ENCODE measurements at regions not wholly inside any gene's neighbourhood (a gene's known extent, or its start where the extent isn't known, plus 50 kb on each side); places are given as distances from the start of the nearest gene placed in this dataset.

DNA sequence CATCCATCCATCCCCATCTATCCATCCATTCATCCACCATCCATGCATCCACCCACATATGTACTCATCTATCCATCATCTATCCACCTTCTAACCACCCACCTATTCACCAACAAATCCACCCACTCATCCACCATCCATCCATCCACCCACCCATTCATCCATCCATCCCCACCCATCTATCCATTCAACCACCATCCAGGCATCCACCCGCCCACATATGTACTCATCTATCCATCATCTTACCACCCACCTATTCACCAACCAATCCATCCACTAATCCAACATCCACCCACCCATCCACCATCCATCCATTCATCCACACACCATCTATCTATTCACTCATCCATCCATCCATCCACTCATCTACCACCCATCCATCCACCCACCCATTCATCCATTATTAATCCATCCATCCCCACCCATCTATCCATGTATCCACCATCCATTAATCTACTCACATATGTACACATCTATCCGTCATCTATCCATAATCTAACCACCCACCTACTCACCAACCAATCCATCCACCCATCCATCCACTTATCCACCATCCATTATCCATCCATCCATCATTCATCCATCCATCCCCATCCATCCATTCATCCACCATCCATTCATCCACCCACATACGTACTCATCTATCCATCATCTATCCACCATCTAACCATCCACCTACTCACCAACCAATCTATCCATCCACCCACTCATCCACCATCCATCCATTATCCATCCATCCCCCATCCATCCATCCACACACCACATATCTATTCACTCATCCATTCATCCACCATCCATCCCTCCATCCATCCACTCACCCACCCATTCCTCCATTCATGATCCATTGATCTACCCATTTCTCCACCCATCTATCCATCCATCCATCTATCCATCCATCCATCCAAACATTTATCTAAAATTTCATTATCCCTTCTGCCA is 940.0 kb downstream of the BRD1 start:
- H3K4me1 Mint-ChIP-seq (ENCODE audit: low read depth), result no peaks in the 10 kb centered on the region
- H3K9me3 Mint-ChIP-seq, result no peaks in the 10 kb centered on the region
- no peaks in the 10 kb centered on the region for H3K36me3 Mint-ChIP-seq (ENCODE audit: low read depth)
- intact Hi-C loops (cut with micrococcal nuclease), result no loop called here
- no peak for DNase-seq
- CTCF ChIA-PET, result no interaction called here
- no peak overlapping the region for H3K27ac Mint-ChIP-seq
- no peak overlapping the region for H3K4me3 Mint-ChIP-seq
- H3K27me3 Mint-ChIP-seq (ENCODE audit: low read depth), result peaks cover 32% of the 10 kb centered on the region

DNA sequence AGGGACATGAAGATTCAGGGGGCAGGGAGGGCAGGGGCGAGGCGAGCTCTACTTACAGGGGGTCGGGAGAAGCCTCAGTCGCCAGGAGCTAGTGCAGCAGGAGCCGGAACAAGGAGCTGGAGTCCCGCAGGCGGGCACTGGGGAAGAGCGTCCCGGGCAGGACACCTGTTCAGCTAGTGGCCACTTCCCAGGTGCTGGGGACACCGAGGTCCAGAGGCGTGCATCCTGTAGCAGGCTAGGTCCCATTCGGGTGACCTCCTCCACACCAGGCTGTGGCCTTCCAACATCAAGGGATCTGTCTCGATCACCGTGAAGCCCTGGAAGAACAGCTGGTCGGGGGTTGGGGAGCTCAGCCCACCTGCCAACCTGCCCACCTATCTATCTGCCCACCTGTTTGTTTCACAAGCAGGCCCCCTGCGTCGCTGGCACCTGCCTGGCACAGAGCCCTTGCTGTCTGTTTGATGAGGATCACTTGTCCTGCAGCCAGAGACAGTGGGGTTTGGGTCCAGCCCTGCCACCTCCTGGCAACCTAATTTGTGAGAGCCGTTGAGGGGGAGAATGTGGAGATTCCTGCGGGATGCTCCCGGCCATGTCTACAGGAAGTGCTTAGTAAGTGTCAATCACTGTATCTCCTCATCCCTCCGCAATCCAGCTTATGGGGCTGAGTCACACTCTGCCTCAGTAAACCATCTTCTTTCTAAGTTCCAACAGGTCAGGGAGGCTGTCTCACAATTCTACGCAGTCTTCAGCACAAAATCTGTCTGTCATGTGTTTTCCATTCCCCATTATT is 940.9 kb downstream of the BRD1 start:
- H3K9me3 Mint-ChIP-seq, result no peaks in the 10 kb centered on the region
- no peaks in the 10 kb centered on the region for H3K4me1 Mint-ChIP-seq (ENCODE audit: low read depth)
- no peak overlapping the region for H3K4me3 Mint-ChIP-seq
- H3K27ac Mint-ChIP-seq, result no peak overlapping the region
- intact Hi-C loops (cut with micrococcal nuclease), result no loop called here
- CTCF ChIA-PET, result no interaction called here
- H3K27me3 Mint-ChIP-seq (ENCODE audit: low read depth), result peaks cover 26% of the 10 kb centered on the region
- H3K36me3 Mint-ChIP-seq (ENCODE audit: low read depth), result no peaks in the 10 kb centered on the region
- DNase-seq, result no peak

DNA sequence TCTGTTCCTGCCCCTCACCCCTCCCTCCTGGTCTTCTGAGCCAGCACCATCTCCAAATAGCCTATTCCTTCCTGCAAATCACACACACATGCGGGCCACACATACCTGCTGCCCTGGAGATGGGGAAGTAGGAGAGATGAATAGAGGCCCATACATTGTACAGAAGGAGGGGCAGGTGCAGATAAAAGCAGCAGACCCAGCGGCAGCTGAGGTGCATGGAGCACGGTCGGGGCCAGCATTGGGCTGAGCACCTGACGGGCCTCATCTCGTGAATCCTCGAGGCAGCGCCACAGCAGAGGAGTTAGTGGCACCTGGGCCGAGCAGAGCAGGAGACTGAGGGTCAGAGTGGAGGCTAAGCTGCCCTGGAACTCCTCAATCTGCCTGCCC is 941.8 kb downstream of the BRD1 start:
- CTCF ChIA-PET, result no interaction called here
- DNase-seq, result no peak
- Mint-ChIP-seq H3K36me3 (ENCODE audit: low read depth) (no peaks in the 10 kb centered on the region), H3K27ac (no peak overlapping the region), H3K27me3 (ENCODE audit: low read depth) (peaks cover 20% of the 10 kb centered on the region), H3K4me3 (no peak overlapping the region), H3K4me1 (ENCODE audit: low read depth) (no peaks in the 10 kb centered on the region), H3K9me3 (no peaks in the 10 kb centered on the region)
- intact Hi-C loops (cut with micrococcal nuclease), result no loop called here

DNA sequence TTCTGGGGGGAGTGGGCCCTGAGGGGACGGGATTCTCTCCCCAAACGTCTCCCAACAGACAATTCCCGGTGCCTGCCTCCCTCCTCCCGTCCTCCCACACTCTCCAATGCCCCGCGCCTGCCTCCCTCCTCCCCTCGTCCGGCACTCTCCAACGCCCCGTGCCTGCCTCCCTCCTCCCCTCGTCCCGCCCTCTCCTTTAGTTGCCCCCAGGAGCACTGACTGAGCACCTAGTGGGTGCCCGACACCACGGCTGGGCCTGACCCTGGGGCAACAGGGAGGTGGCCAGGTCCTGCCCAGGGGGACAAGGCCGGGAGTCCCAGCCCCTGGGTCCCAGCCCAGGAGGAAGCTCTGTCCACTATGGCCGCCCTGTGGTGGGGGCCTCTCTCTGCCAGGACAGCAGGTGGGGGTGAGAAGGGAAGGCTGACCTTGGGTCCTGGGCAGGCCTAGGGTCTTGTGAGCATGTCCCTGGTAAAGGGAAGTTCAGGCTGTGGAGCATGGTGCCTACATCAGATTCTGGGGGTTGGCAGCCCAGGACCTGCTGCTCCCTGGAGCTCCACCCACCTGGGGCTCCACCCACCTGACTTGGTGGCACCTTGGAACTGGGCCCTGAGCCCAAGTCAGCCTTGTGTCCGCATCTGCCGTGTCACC is 942.3 kb downstream of the BRD1 start:
- no peak for DNase-seq
- Mint-ChIP-seq H3K27ac (no peak overlapping the region), H3K36me3 (ENCODE audit: low read depth) (no peaks in the 10 kb centered on the region), H3K27me3 (ENCODE audit: low read depth) (peaks cover 17% of the 10 kb centered on the region), H3K4me1 (ENCODE audit: low read depth) (no peaks in the 10 kb centered on the region), H3K9me3 (no peaks in the 10 kb centered on the region), H3K4me3 (no peak overlapping the region)
- intact Hi-C loops (cut with micrococcal nuclease), result no loop called here
- CTCF ChIA-PET, result no interaction called here

DNA sequence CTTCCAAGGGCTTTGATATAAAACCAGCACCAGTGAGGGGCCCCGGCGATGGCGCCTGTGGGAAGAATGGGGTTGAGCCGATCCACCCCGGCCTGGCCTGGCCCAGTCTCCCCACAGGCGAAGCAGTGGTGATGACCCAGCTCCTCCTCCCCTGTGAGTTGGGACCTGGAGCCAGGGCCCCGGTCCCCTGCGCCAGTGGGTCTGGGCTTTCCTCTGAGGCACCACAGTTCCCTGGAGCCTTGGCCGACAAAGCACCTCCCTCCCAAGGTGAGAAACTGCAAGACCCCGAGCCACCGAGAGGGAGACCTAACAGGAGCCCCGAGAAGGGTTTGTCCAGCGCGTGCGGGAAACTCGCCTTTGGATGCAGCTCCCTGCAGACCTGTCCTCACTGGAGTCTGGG is 942.9 kb downstream of the BRD1 start:
- no peak for DNase-seq
- CTCF ChIA-PET, result no interaction called here
- H3K27ac Mint-ChIP-seq, result no peak overlapping the region

DNA sequence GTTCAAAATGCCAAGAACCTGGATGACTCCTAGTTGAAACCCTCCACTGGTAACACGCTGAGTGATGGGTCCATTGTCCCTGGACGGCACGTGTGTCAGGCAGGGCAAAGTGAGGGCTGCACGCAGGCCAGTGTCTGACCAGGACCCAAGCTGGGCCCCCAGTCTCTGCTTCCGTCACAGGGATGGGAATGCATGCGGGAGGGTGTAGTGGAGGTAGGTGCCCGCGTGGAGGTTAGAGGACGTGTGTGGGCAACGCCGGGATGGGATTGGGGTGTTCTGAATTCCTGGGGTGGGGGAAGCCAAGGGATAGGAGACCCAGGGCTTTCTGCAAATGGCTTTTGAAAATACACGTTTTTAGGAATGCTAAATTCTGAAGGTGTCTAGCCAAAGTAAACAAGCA is 943.3 kb downstream of the BRD1 start:
- Mint-ChIP-seq H3K27ac (no peak overlapping the region), H3K4me1 (ENCODE audit: low read depth) (no peaks in the 10 kb centered on the region), H3K4me3 (no peak overlapping the region), H3K9me3 (no peaks in the 10 kb centered on the region), H3K27me3 (ENCODE audit: low read depth) (peaks cover 14% of the 10 kb centered on the region), H3K36me3 (ENCODE audit: low read depth) (no peaks in the 10 kb centered on the region)
- intact Hi-C loops (cut with micrococcal nuclease), result no loop called here
- DNase-seq, result no peak
- CTCF ChIA-PET, result no interaction called here

More for the DNA sequence above, 942.9 kb downstream of the BRD1 start:
- no peaks in the 10 kb centered on the region for H3K9me3 Mint-ChIP-seq
- H3K4me3 Mint-ChIP-seq, result no peak overlapping the region
- H3K27me3 Mint-ChIP-seq (ENCODE audit: low read depth), result peaks cover 15% of the 10 kb centered on the region
- H3K36me3 Mint-ChIP-seq (ENCODE audit: low read depth), result no peaks in the 10 kb centered on the region
- H3K4me1 Mint-ChIP-seq (ENCODE audit: low read depth), result no peaks in the 10 kb centered on the region
- intact Hi-C loops (cut with micrococcal nuclease), result no loop called here

DNA sequence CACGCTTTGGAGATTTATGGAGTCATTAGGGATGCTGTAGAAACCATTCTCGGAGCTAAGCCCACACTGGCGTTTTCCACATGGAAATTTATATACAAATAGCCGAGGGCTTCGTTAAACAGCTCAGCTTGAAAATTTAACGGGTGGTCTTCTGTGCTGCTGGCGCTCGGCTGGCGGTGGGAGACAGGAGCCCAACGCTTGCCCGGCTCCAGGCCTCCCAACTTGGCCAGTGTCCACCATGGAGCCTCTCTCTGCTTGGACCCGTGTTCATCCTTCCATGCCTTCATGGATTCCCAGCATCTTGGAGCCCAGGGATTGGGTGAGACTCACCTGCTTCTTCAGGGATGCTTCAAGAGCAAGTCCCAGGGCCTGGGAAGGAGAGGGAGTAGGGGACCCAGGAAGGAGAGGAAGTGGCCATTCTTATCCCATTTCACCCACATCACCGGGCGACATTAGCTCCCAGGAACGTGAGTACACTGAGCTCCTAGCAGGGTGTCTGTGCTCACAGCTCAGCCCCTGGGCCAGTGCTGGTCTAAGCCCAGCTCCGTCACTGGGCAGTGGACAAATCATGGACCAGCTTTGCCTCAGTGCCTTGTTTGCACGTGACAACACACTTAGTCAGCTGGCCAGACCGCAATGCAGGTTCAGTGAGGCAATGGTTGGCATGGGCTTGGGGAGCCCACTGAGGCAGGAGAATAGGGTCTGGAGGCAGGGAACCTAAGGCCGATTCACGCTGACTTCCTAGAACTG is 944.3 kb downstream of the BRD1 start:
- CTCF ChIA-PET, result no interaction called here
- Mint-ChIP-seq H3K4me1 (ENCODE audit: low read depth) (no peaks in the 10 kb centered on the region), H3K27me3 (ENCODE audit: low read depth) (peaks cover 13% of the 10 kb centered on the region), H3K4me3 (no peak overlapping the region), H3K9me3 (no peaks in the 10 kb centered on the region), H3K27ac (no peak overlapping the region), H3K36me3 (ENCODE audit: low read depth) (no peaks in the 10 kb centered on the region)
- DNase-seq, result no peak
- intact Hi-C loops (cut with micrococcal nuclease), result no loop called here

DNA sequence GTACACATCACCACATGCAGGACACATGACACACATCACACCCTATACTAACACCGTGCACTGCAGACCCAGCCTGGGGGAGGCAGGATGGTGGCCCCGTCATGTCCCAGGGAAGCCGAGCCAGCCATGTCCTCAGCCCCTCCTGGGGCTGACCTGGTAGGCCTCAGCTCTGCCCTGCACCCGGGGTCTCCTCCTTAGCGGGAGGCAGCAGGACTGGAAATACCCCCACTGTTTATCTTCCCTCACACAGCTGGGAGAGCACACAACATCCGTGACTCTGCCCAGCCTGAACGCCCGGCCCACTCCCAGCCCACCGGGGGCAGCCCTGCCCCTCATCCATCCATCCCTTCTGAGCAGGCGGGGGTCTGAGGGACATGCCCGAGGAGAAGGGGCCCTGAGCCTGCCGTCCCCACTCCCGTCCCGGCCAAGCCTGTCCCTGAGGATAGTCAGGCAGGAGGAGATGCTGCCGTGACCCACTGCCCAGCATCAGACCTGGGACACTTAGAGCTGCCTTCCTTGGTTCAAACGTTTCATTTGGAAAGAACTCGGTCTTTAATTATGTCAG is 945.0 kb downstream of the BRD1 start:
- Mint-ChIP-seq H3K36me3 (ENCODE audit: low read depth) (no peaks in the 10 kb centered on the region), H3K9me3 (no peaks in the 10 kb centered on the region), H3K4me3 (no peak overlapping the region), H3K4me1 (ENCODE audit: low read depth) (no peaks in the 10 kb centered on the region), H3K27me3 (ENCODE audit: low read depth) (peaks cover 14% of the 10 kb centered on the region), H3K27ac (no peak overlapping the region)
- intact Hi-C loops (cut with micrococcal nuclease), result no loop called here
- no peak for DNase-seq
- CTCF ChIA-PET, result no interaction called here

DNA sequence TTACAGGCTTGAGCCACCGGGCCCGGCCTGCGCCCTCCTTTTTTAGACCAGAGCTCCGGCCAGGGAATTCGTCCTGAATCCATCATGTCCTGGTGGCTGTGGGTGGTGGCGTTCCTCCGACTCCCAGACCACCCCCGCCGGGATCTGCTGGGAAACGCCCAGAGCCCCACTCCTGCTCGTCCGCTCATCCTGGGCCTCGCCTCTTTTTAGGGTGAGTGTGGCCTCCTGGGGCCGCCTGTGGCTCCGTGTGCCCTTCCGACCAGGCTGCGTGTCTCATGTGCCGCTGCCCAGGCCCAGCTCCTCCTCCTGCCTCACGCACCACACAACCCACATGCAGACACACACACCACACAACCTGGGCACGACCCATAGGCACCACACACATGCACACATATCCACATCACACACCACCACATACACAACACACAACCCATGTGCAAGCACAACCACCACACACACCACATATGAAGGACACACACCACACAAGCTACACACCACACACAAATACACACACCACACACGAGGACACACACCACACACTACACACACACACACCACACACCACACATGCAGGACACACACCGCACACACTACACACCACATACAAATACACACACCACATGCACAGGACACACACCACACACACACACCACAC is 946.2 kb downstream of the BRD1 start:
- DNase-seq, result no peak
- no peaks in the 10 kb centered on the region for H3K4me1 Mint-ChIP-seq (ENCODE audit: low read depth)
- CTCF ChIA-PET, result no interaction called here
- H3K4me3 Mint-ChIP-seq, result no peak overlapping the region
- no peaks in the 10 kb centered on the region for H3K36me3 Mint-ChIP-seq (ENCODE audit: low read depth)
- intact Hi-C loops (cut with micrococcal nuclease), result no loop called here
- H3K27me3 Mint-ChIP-seq (ENCODE audit: low read depth), result peaks cover 19% of the 10 kb centered on the region
- H3K27ac Mint-ChIP-seq, result no peak overlapping the region
- no peaks in the 10 kb centered on the region for H3K9me3 Mint-ChIP-seq

DNA sequence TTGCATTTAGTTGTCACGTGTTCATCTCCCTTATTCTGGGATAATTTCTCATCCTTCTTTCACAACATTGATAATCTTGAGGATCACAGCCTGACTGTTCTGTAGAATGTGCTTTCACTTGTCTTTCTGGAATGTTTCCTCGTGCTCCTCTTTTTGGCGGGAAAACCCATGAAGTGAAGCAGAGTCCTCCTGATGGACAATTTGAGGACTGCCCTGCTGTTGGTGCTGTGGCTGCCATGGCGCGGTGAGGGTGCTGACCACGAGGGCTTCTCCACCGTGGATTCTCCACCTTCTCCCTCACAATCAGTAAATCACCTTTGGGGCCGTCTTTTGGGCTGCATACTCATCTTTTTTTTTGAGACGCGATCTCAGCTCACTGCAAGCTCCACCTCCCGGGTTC is 946.9 kb downstream of the BRD1 start:
- H3K27me3 Mint-ChIP-seq (ENCODE audit: low read depth), result peaks cover 22% of the 10 kb centered on the region
- intact Hi-C loops (cut with micrococcal nuclease), result no loop called here
- H3K4me3 Mint-ChIP-seq, result no peak overlapping the region
- no peaks in the 10 kb centered on the region for H3K9me3 Mint-ChIP-seq
- CTCF ChIA-PET, result no interaction called here
- H3K36me3 Mint-ChIP-seq (ENCODE audit: low read depth), result no peaks in the 10 kb centered on the region
- no peaks in the 10 kb centered on the region for H3K4me1 Mint-ChIP-seq (ENCODE audit: low read depth)
- no peak for DNase-seq
- H3K27ac Mint-ChIP-seq, result no peak overlapping the region

DNA sequence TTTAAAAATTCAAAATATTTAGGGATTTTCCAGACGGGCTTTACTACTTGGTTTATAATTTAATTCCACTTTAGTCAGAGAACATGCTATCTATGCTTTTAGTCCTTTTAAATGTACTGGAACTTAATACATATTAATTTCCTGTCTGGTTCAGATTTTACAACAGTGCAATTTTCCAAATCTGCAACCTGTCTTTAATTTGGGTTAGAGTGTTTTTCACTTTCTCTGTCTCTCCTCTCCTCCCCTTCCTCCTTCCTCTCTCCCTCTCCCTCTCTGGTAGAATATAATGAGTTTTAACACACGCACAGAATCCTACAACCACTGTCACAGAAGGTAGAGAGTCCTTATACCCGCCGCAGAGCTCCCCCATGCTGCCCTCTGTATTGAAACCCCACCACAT is 950.7 kb downstream of the BRD1 start:
- Mint-ChIP-seq H3K4me1 (ENCODE audit: low read depth) (no peaks in the 10 kb centered on the region), H3K4me3 (no peak overlapping the region), H3K9me3 (no peaks in the 10 kb centered on the region), H3K27me3 (ENCODE audit: low read depth) (peaks cover 30% of the 10 kb centered on the region), H3K27ac (no peak overlapping the region), H3K36me3 (ENCODE audit: low read depth) (no peaks in the 10 kb centered on the region)
- CTCF ChIA-PET, result interaction anchor here (0.6 kb wide), 1 partner anchor 90 kb away, joined by 4 read pairs; no protein-coding TSS in a partner anchor
- DNase-seq, result no peak
- intact Hi-C loops (cut with micrococcal nuclease), result no loop called here

Data from activated naive CD4-positive, alpha-beta T cell treated with anti-CD3 and anti-CD28 coated beads for 36 hours (primary cell).